SH-SY5Y (cell line): ENCODE measurements at regions not wholly inside any gene's neighbourhood (a gene's known extent, or its start where the extent isn't known, plus 50 kb on each side); places are given as distances from the start of the nearest gene placed in this dataset.

ENCODE experiments used
- GATA2 ChIP-seq: IDR thresholded peaks from 2 replicates; pipeline ENCODE4 v1.6.1; 2011; ENCODE audit warnings: mild to moderate bottlenecking, low read depth, low read length
- GATA3 ChIP-seq: IDR thresholded peaks from 2 replicates; pipeline ENCODE4 v1.6.1; 2011; ENCODE audit warnings: low read depth, mild to moderate bottlenecking, low read length, moderate library complexity

- TF ChIP-seq GATA2 (no peak), GATA3 (no peak)
Observed at GRCh38 chr14:62103464-62103863, 341.2 kb downstream of the SNAPC1 start.
